SK-N-SH (cell line): ENCODE measurements at regions not wholly inside any gene's neighbourhood (a gene's known extent, or its start where the extent isn't known, plus 50 kb on each side); places are given as distances from the start of the nearest gene placed in this dataset.

Experiments
- CTCF ChIA-PET: fragments of 300-600, 350-600 bp; formaldehyde crosslinking; extraction: SDS; loops from one replicate; lab custom pipeline; 2021; lab: Yijun Ruan, JAX
- POLR2A ChIA-PET: fragments of 350-600 bp; sonication (Branson Sonifier 250); formaldehyde crosslinking; extraction: SDS; loops from one replicate; lab custom pipeline; 2020; ENCODE audit warnings: antibody characterized with exemption, inconsistent platforms; lab: Yijun Ruan, JAX
- DNase-seq: peaks from one replicate; pipeline ENCODE4 v3.0.0; 2012
- H2AFZ ChIP-seq: fragments of 200-600 bp; sonication (generic); 2 replicates; pipeline ENCODE4 v1.8.1; 2016; ENCODE audit warnings: antibody characterized with exemption, mild to moderate bottlenecking, low read depth
- H3F3A ChIP-seq: fragments of 200-600 bp; sonication (generic); replicated peaks from 2 replicates; pipeline ENCODE3; 2016; ENCODE audit warnings: antibody characterized with exemption, mild to moderate bottlenecking; ENCODE audit not compliant: insufficient read depth
- H3K27ac ChIP-seq, 2 experiments: fragments of 200-500 bp in 1 of 2; fragments of 200-600 bp in 1 of 2; sonication (Bioruptor generic) in 1 of 2; sonication (generic), shearing (Covaris generic) in 1 of 2; 2 replicates each; pipeline versions ENCODE4 v1.5.1 to v1.6.1; 2014 to 2016; ENCODE audit warnings: low read depth in 2 of 2, inconsistent platforms in 1 of 2, low read length in 1 of 2, mild to moderate bottlenecking in 1 of 2, mixed read lengths in 1 of 2
- H3K27me3 ChIP-seq: fragments of 200-600 bp; sonication (generic), shearing (Covaris generic); 2 replicates; pipeline ENCODE4 v1.6.1; 2016; ENCODE audit warnings: mixed run types; ENCODE audit not compliant: insufficient read depth
- H3K36me3 ChIP-seq, 2 experiments: fragments of 200-500 bp in 1 of 2; fragments of 200-600 bp in 1 of 2; sonication (Bioruptor generic) in 1 of 2; sonication (generic) in 1 of 2; replicated peaks in 1 of 2; 2 replicates each; pipeline versions ENCODE3 to v1.5.1; 2014 to 2016; ENCODE audit warnings: low read length in 1 of 2, mild to moderate bottlenecking in 1 of 2; ENCODE audit not compliant: insufficient read depth in 2 of 2, control insufficient read depth in 1 of 2
- H3K4me1 ChIP-seq, 2 experiments: fragments of 200-500 bp in 1 of 2; fragments of 200-600 bp in 1 of 2; sonication (Bioruptor generic) in 1 of 2; sonication (generic), shearing (Covaris generic) in 1 of 2; 2 replicates each; pipeline versions ENCODE4 v1.5.1 to v1.6.1; 2014 to 2016; ENCODE audit warnings: low read depth in 1 of 2, low read length in 1 of 2, mixed run types in 1 of 2; ENCODE audit not compliant: insufficient read depth in 2 of 2, control insufficient read depth in 1 of 2
- H3K4me2 ChIP-seq: fragments of 200-600 bp; sonication (generic), shearing (Covaris generic); 2 replicates; pipeline ENCODE4 v1.6.1; 2017; ENCODE audit warnings: mixed run types
- H3K4me3 ChIP-seq, 2 experiments: fragments of 200-500 bp in 1 of 2; fragments of 200-600 bp in 1 of 2; sonication (Bioruptor generic) in 1 of 2; sonication (generic), shearing (Covaris generic) in 1 of 2; 2 replicates each; pipeline versions ENCODE4 v1.5.1 to v1.8.1; 2014 to 2016; ENCODE audit warnings: low read depth in 2 of 2, inconsistent platforms in 1 of 2, low read length in 1 of 2, mild to moderate bottlenecking in 1 of 2, mixed read lengths in 1 of 2, moderate library complexity in 1 of 2
- H3K79me2 ChIP-seq: fragments of 200-600 bp; sonication (generic); 2 replicates; pipeline ENCODE4 v1.8.1; 2017; ENCODE audit warnings: mild to moderate bottlenecking; ENCODE audit not compliant: insufficient read depth
- H3K9ac ChIP-seq: fragments of 200-600 bp; sonication (generic); 2 replicates; pipeline ENCODE4 v1.6.1; 2017; ENCODE audit warnings: mixed run types
- H3K9me2 ChIP-seq: fragments of 200-600 bp; sonication (generic); 2 replicates; pipeline ENCODE4 v1.6.1; 2017; ENCODE audit warnings: mixed run types
- H3K9me3 ChIP-seq: fragments of 200-600 bp; sonication (generic); 2 replicates; pipeline ENCODE4 v1.6.1; 2017; ENCODE audit warnings: mixed run types, mild to moderate bottlenecking, moderate library complexity
- H4K20me1 ChIP-seq: fragments of 200-600 bp; sonication (generic); 2 replicates; pipeline ENCODE4 v1.6.1; 2017; ENCODE audit warnings: mild to moderate bottlenecking, mixed run types; ENCODE audit not compliant: insufficient read depth
- ELF1 ChIP-seq: IDR thresholded peaks from 2 replicates; pipeline ENCODE4 v1.4.0; 2012
- EP300 ChIP-seq, 2 experiments: IDR thresholded peaks; 2 replicates each; pipeline versions ENCODE4 v1.4.0 to v1.6.1; 2012; ENCODE audit warnings: borderline replicate concordance in 1 of 2, low read depth in 1 of 2, low read length in 1 of 2
- FOSL2 ChIP-seq: IDR thresholded peaks from 2 replicates; pipeline ENCODE4 v1.4.0; 2012; ENCODE audit warnings: low read depth, mild to moderate bottlenecking, moderate library complexity, borderline replicate concordance
- FOXJ3 ChIP-seq: sonication (generic); formaldehyde crosslinking; IDR thresholded peaks from 2 replicates; pipeline ENCODE4 v1.5.1; 2020; ENCODE audit warnings: mild to moderate bottlenecking, missing genetic modification reagents
- FOXM1 ChIP-seq: IDR thresholded peaks from 2 replicates; pipeline ENCODE4 v1.4.0; 2012; ENCODE audit warnings: low read depth, mild to moderate bottlenecking
- GABPA ChIP-seq: IDR thresholded peaks from 2 replicates; pipeline ENCODE4 v1.4.0; 2012; ENCODE audit warnings: low read depth, mild to moderate bottlenecking
- GATA2 ChIP-seq: sonication (generic); formaldehyde crosslinking; IDR thresholded peaks from 2 replicates; pipeline ENCODE4 v1.5.0; 2020; ENCODE audit warnings: mild to moderate bottlenecking, missing genetic modification reagents
- JUND ChIP-seq: IDR thresholded peaks from 2 replicates; pipeline ENCODE4 v1.4.0; 2012
- MEF2A ChIP-seq: IDR thresholded peaks from 2 replicates; pipeline ENCODE4 v1.4.0; 2012; ENCODE audit warnings: low read depth, borderline replicate concordance
- MXI1 ChIP-seq: IDR thresholded peaks from 2 replicates; pipeline ENCODE4 v1.6.1; 2012; ENCODE audit warnings: mild to moderate bottlenecking, low read depth, low read length, improper control_type of control experiment
- NFIC ChIP-seq: IDR thresholded peaks from 2 replicates; pipeline ENCODE4 v1.4.0; 2012; ENCODE audit warnings: borderline replicate concordance
- RFX5 ChIP-seq: IDR thresholded peaks from 2 replicates; pipeline ENCODE4 v1.6.1; 2012; ENCODE audit warnings: mild to moderate bottlenecking, improper control_type of control experiment, low read length
- RXRA ChIP-seq: IDR thresholded peaks from 2 replicates; pipeline ENCODE4 v1.4.0; 2012; ENCODE audit warnings: low read depth, mild to moderate bottlenecking, borderline replicate concordance
- SIN3A ChIP-seq: IDR thresholded peaks from 2 replicates; pipeline ENCODE4 v1.6.1; 2012; ENCODE audit warnings: low read depth, mild to moderate bottlenecking, low read length, moderate library complexity, borderline replicate concordance
- SMC3 ChIP-seq: IDR thresholded peaks from 2 replicates; pipeline ENCODE4 v1.6.1; 2012; ENCODE audit warnings: low read depth, low read length, improper control_type of control experiment
- TAF1 ChIP-seq: IDR thresholded peaks from 2 replicates; pipeline ENCODE4 v1.6.1; 2012; ENCODE audit warnings: low read depth, mild to moderate bottlenecking, low read length, moderate library complexity, borderline replicate concordance
- TCF12 ChIP-seq: IDR thresholded peaks from 2 replicates; pipeline ENCODE4 v1.4.0; 2012
- TEAD4 ChIP-seq: IDR thresholded peaks from 2 replicates; pipeline ENCODE4 v1.4.0; 2012; ENCODE audit warnings: mild to moderate bottlenecking, borderline replicate concordance; ENCODE audit not compliant: insufficient read depth
- YY1 ChIP-seq: IDR thresholded peaks from 2 replicates; pipeline ENCODE4 v1.4.0; 2012; ENCODE audit warnings: low read depth, mild to moderate bottlenecking
- WGBS: methylation state at CpG from one replicate; pipeline ENCODE4 v1.1.6; 2017; ENCODE audit warnings: low lambda C conversion rate; 5-methylcytosine and 5-hydroxymethylcytosine counted together
- TF ChIP-seq, protein P1 (sequence below): fragments of 150-350 bp; IDR thresholded peaks from 2 replicates; pipeline ENCODE4 v1.6.1; 2017; ENCODE audit warnings: antibody characterized with exemption, low read length, low read depth, borderline replicate concordance
- TF ChIP-seq, protein P2 (sequence below): fragments of 200-600 bp; sonication (generic); IDR thresholded peaks from 2 replicates; pipeline ENCODE4 v1.6.1; 2017; ENCODE audit warnings: antibody characterized with exemption, mild to moderate bottlenecking, moderate library complexity
- TF ChIP-seq, protein P3 (sequence below): IDR thresholded peaks from 2 replicates; pipeline ENCODE4 v1.4.0; 2012; ENCODE audit warnings: low read depth
- TF ChIP-seq, protein P4 (sequence below): IDR thresholded peaks from 2 replicates; pipeline ENCODE4 v1.4.0; 2012; ENCODE audit warnings: low read depth, borderline replicate concordance
- TF ChIP-seq, protein P5 (sequence below): IDR thresholded peaks from 2 replicates; pipeline ENCODE4; 2012
- TF ChIP-seq, protein P6 (sequence below): fragments of 150-350 bp; IDR thresholded peaks from 2 replicates; pipeline ENCODE4 v1.6.1; 2016; ENCODE audit warnings: mild to moderate bottlenecking, low read depth, low read length

DNA sequence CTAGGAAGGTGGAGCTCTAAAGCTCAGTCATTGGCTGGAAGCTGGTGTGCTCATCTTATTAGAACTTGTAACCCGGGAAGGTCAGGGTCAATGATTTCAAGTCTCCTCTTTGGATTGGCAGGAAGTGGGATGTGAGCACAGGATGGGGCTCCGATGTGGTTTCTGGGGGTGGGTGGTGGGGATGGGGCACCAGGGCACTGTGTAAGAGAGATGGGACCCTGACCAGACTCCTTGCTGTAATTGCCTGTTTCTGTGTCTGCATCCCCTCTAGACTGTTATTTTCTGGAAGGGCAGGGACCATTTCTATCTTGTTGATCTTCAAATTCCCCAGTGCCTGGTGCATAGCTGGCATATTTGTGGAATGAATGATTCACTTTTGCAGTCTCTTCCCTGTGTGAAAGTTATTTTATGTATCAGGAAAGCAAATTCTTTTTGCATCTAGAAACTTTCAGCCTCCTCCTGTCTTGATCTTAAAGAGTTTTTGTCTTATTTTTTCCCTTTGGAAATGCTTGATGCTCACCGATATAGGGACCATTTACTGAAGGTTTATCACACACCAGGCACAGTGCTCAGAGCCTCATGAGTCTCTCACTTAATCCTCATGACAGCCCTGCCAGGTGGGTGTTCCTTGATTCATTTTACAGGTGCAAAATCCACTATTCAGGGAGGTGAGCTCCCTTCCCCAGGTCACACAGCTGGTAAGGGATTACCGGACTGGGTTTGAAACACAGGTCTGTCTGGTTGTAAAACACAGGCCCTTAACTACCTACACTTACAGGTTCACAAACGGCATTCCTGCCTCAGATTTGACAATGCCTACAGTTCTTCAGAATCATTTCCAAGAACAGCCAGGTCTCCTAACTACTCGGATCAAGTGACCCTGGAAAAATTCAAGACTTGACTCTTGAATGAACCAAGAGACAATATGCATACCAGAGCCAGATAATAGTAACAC lies 86.9 kb upstream of the IGF1 start:
- WGBS, result 15% methylated on average over 6 of the region's 6 CpGs
- H3K9ac ChIP-seq, result peak overlapping the region; percentile 71
- TF ChIP-seq TEAD4 (peak; percentile 99), SIN3A (0 out of 2 replicates have a peak, but pooled peaks have one; percentile 30), FOSL2 (peak; percentile 89), TAF1 (no peak), TCF12 (peak; percentile 83), YY1 (0 out of 2 replicates have a peak, but pooled peaks have one; percentile 27), GATA2 (CRISPR knock-in tag) (no peak), FOXJ3 (CRISPR knock-in tag) (no peak), RXRA (peak; percentile 88), NFIC (peak; percentile 48; the same call in 1 of the 2 replicates), JUND (peak; percentile 92), MEF2A (peak; percentile 28; the same call in 1 of the 2 replicates), MXI1 (no peak), FOXM1 (peak; percentile 81), EP300 (IDR thresholded peaks at IDR 0.05; ENCODE audit: borderline replicate concordance in 1 of 2, low read depth in 1 of 2, low read length in 1 of 2) (peak in 1 of 2 experiments; percentile 85; a peak in 1 of 4 replicates), GABPA (peak; percentile 9; the same call in 1 of the 2 replicates), ELF1 (no peak), SMC3 (no peak), RFX5 (no peak)
- TF ChIP-seq, protein P1, sequence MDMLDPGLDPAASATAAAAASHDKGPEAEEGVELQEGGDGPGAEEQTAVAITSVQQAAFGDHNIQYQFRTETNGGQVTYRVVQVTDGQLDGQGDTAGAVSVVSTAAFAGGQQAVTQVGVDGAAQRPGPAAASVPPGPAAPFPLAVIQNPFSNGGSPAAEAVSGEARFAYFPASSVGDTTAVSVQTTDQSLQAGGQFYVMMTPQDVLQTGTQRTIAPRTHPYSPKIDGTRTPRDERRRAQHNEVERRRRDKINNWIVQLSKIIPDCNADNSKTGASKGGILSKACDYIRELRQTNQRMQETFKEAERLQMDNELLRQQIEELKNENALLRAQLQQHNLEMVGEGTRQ, result no peak
- TF ChIP-seq, protein P2, sequence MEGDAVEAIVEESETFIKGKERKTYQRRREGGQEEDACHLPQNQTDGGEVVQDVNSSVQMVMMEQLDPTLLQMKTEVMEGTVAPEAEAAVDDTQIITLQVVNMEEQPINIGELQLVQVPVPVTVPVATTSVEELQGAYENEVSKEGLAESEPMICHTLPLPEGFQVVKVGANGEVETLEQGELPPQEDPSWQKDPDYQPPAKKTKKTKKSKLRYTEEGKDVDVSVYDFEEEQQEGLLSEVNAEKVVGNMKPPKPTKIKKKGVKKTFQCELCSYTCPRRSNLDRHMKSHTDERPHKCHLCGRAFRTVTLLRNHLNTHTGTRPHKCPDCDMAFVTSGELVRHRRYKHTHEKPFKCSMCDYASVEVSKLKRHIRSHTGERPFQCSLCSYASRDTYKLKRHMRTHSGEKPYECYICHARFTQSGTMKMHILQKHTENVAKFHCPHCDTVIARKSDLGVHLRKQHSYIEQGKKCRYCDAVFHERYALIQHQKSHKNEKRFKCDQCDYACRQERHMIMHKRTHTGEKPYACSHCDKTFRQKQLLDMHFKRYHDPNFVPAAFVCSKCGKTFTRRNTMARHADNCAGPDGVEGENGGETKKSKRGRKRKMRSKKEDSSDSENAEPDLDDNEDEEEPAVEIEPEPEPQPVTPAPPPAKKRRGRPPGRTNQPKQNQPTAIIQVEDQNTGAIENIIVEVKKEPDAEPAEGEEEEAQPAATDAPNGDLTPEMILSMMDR, result no peak
- TF ChIP-seq, protein P3, sequence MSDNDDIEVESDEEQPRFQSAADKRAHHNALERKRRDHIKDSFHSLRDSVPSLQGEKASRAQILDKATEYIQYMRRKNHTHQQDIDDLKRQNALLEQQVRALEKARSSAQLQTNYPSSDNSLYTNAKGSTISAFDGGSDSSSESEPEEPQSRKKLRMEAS, result 0 out of 2 replicates have a peak, but pooled peaks have one; percentile 36
- TF ChIP-seq, protein P4, sequence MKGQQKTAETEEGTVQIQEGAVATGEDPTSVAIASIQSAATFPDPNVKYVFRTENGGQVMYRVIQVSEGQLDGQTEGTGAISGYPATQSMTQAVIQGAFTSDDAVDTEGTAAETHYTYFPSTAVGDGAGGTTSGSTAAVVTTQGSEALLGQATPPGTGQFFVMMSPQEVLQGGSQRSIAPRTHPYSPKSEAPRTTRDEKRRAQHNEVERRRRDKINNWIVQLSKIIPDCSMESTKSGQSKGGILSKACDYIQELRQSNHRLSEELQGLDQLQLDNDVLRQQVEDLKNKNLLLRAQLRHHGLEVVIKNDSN, result no peak
- TF ChIP-seq, protein P5, sequence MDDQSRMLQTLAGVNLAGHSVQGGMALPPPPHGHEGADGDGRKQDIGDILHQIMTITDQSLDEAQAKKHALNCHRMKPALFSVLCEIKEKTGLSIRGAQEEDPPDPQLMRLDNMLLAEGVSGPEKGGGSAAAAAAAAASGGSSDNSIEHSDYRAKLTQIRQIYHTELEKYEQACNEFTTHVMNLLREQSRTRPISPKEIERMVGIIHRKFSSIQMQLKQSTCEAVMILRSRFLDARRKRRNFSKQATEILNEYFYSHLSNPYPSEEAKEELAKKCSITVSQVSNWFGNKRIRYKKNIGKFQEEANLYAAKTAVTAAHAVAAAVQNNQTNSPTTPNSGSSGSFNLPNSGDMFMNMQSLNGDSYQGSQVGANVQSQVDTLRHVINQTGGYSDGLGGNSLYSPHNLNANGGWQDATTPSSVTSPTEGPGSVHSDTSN, result peak; percentile 61
- TF ChIP-seq, protein P6, sequence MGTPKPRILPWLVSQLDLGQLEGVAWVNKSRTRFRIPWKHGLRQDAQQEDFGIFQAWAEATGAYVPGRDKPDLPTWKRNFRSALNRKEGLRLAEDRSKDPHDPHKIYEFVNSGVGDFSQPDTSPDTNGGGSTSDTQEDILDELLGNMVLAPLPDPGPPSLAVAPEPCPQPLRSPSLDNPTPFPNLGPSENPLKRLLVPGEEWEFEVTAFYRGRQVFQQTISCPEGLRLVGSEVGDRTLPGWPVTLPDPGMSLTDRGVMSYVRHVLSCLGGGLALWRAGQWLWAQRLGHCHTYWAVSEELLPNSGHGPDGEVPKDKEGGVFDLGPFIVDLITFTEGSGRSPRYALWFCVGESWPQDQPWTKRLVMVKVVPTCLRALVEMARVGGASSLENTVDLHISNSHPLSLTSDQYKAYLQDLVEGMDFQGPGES, result no peak

More for the DNA sequence above, 86.9 kb upstream of the IGF1 start:
- H3K27me3 ChIP-seq, result no peaks in the 10 kb centered on the region
- H3K4me1 ChIP-seq, result peaks cover 0 to 29% of the 10 kb centered on the region in 2 experiments; a peak in 3 of 4 replicates
- CTCF ChIA-PET, result no interaction called here
- H2AFZ ChIP-seq, result peak overlapping the region; percentile 71
- peak; percentile 1 for DNase-seq
- H3K79me2 ChIP-seq, result no peaks in the 10 kb centered on the region
- peak overlapping the region in 1 of 2 experiments; percentile 36; a peak in 1 of 4 replicates for H3K4me3 ChIP-seq
- no peaks in the 10 kb centered on the region for H4K20me1 ChIP-seq
- no peaks in the 10 kb centered on the region for H3K9me3 ChIP-seq
- H3F3A ChIP-seq, result peaks cover 31% of the 10 kb centered on the region
- H3K36me3 ChIP-seq, result no peaks in the 10 kb centered on the region
- peak overlapping the region; percentile 61 for H3K4me2 ChIP-seq
- POLR2A ChIA-PET, result no interaction called here
- peak overlapping the region; percentile 85 to 95 for H3K27ac ChIP-seq
- H3K9me2 ChIP-seq, result no peaks in the 10 kb centered on the region
